Brain microvascular endothelial cell (primary cell): ENCODE measurements at regions not wholly inside any gene's neighbourhood (a gene's known extent, or its start where the extent isn't known, plus 50 kb on each side); places are given as distances from the start of the nearest gene placed in this dataset.

ENCODE experiments used
- DNase-seq: peaks from one replicate; pipeline ENCODE4 v3.0.0-alpha.2; 2020
- H3K27ac ChIP-seq: fragments of 250-450 bp; sonication (Bioruptor Pico); 2 replicates; pipeline ENCODE4 v1.5.1; 2020; ENCODE audit warnings: mild to moderate bottlenecking, moderate library complexity
- H3K27me3 ChIP-seq: fragments of 250-450 bp; sonication (Bioruptor Pico); replicated peaks from 2 replicates; pipeline ENCODE4 v1.5.1; 2020; ENCODE audit warnings: mild to moderate bottlenecking
- H3K36me3 ChIP-seq: fragments of 250-450 bp; sonication (Bioruptor Pico); replicated peaks from 2 replicates; pipeline ENCODE4 v1.5.1; 2020; ENCODE audit warnings: mild to moderate bottlenecking
- H3K4me3 ChIP-seq: 2 replicates; pipeline ENCODE4 v1.5.1; 2011; ENCODE audit warnings: low read depth, mild to moderate bottlenecking, control low read depth, low read length, moderate library complexity
- in situ Hi-C: cut with HindIII; loops from 2 replicates; pipeline ENCODE4 v1.10.0; 2017; ENCODE audit warnings: low sequenced_read_pairs, low pct_ligation_motif_present
- TF ChIP-seq, protein P1 (sequence below): IDR thresholded peaks from 2 replicates; pipeline ENCODE4 v1.5.1; 2011; ENCODE audit warnings: low read depth, mild to moderate bottlenecking, moderate library complexity, low read length, control low read depth, inconsistent platforms; ENCODE audit errors: missing control alignments

DNA sequence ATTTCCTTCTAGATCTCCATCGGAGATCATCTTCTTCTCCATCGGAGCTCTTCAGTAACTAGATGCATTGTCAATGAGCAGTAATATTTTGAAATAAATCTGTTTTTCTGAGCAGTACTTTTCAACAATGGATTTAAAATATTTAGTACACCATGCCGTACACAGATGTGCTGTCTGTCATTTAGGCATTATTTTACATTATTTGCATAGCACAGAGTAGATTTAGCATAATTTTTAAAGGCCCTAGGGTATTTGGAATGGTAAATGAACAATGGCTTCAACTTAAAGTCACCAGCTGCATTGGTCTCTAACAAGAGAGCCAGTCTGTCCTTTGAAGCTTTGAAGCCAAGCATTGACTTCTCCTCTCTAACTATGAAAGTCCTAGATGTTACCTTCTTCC is 95.4 kb upstream of the ANKFN1 start:
- H3K27me3 ChIP-seq = no peaks in the 10 kb centered on the region
- TF ChIP-seq, protein P1, sequence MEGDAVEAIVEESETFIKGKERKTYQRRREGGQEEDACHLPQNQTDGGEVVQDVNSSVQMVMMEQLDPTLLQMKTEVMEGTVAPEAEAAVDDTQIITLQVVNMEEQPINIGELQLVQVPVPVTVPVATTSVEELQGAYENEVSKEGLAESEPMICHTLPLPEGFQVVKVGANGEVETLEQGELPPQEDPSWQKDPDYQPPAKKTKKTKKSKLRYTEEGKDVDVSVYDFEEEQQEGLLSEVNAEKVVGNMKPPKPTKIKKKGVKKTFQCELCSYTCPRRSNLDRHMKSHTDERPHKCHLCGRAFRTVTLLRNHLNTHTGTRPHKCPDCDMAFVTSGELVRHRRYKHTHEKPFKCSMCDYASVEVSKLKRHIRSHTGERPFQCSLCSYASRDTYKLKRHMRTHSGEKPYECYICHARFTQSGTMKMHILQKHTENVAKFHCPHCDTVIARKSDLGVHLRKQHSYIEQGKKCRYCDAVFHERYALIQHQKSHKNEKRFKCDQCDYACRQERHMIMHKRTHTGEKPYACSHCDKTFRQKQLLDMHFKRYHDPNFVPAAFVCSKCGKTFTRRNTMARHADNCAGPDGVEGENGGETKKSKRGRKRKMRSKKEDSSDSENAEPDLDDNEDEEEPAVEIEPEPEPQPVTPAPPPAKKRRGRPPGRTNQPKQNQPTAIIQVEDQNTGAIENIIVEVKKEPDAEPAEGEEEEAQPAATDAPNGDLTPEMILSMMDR = no peak
- no peaks in the 10 kb centered on the region for H3K36me3 ChIP-seq
- H3K27ac ChIP-seq = no peak overlapping the region
- in situ Hi-C loops = no loop called here
- no peak for DNase-seq
- H3K4me3 ChIP-seq = no peak overlapping the region

GRCh38 chr17:56064506-56064905 is 88.8 kb upstream of the ANKFN1 start:
- H3K4me3 ChIP-seq = no peak overlapping the region
- TF ChIP-seq, protein P1 = no peak
- in situ Hi-C loops = no loop called here
- no peaks in the 10 kb centered on the region for H3K36me3 ChIP-seq
- no peak for DNase-seq
- H3K27ac ChIP-seq = no peak overlapping the region
- no peaks in the 10 kb centered on the region for H3K27me3 ChIP-seq

DNA sequence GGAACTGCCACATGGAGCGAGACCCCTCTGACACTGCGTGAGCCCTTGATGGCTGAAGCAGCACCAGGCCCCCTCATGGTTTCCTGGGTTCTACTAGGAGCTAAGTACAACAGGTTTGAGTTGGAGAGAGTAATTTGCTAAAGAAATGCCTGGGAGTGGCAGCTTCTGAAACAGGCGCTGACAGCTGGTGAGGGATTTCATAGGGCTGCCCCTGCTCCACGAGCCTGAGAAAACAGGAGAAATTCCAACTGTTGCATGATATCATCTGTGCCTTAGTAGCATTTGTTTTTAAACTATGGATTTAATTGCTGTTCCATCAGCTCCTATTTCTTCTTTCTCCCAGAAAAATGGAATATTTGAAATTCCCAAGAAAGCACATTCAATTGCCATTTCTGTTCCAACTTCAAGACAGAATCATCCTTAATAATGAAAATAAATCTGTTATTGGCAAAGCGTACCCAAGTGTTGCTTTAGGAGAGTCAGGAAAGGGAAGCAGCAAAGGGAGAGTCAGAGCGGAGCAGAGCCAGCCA is 78.8 kb upstream of the ANKFN1 start:
- TF ChIP-seq, protein P1 = no peak
- Histone ChIP-seq H3K36me3 (no peaks in the 10 kb centered on the region), H3K27me3 (no peaks in the 10 kb centered on the region), H3K4me3 (no peak overlapping the region), H3K27ac (no peak overlapping the region)
- no peak for DNase-seq
- in situ Hi-C loops = no loop called here

DNA sequence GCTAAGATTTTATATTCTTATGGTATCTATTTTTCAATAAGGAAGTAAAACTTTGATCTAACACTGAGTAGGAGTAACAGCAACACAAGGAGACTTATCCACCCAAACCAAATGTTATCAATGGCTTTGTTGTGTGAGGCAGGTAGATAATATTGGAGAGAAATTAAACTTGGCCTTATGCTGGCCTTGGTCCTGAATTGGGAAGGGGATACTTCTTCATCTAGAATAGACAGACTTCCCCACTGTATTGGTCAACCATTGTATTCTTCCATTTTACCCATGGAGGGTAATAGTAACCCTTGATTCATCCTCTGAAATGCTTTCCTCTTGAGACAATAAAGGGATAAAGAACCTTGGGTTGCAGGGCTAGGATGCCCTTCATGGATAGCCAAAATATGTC is 76.3 kb upstream of the ANKFN1 start:
- H3K27me3 ChIP-seq = no peaks in the 10 kb centered on the region
- no peak overlapping the region for H3K4me3 ChIP-seq
- no peak overlapping the region for H3K27ac ChIP-seq
- no peak for DNase-seq
- TF ChIP-seq, protein P1 = no peak
- in situ Hi-C loops = no loop called here
- H3K36me3 ChIP-seq = no peaks in the 10 kb centered on the region

DNA sequence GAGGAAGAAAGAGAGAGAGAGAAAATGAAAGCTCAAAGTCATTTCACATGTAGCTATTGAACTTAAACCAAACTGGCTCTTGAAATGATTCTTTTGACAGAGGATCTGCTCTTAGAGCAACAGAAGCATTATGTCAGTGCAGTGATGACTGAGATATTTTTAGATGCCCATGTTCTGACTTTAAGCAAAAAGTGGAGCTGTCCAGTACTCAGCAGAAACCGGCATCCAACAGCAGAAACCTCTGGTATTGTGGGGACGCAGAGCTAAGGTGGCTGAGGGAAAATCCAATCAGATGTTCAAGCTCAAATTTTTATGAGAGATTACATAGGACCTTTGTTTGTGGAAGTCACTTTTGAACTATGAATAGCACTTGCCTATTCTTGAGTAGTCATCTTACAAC is 69.8 kb upstream of the ANKFN1 start:
- H3K27ac ChIP-seq = no peak overlapping the region
- H3K36me3 ChIP-seq = no peaks in the 10 kb centered on the region
- DNase-seq = no peak
- in situ Hi-C loops = no loop called here
- no peaks in the 10 kb centered on the region for H3K27me3 ChIP-seq
- no peak overlapping the region for H3K4me3 ChIP-seq
- TF ChIP-seq, protein P1 = no peak

- Histone ChIP-seq H3K4me3 (no peak overlapping the region), H3K27me3 (no peaks in the 10 kb centered on the region), H3K36me3 (no peaks in the 10 kb centered on the region), H3K27ac (no peak overlapping the region)
- TF ChIP-seq, protein P1 = no peak
- DNase-seq = no peak
- in situ Hi-C loops = no loop called here
These were observed 67.6 kb upstream of the ANKFN1 start for GRCh38 chr17:56085576-56086267.
